EH (cell line): ENCODE measurements at regions not wholly inside any gene's neighbourhood (a gene's known extent, or its start where the extent isn't known, plus 50 kb on each side); places are given as distances from the start of the nearest gene placed in this dataset.

Source experiments
- DNase-seq: peaks from one replicate; pipeline ENCODE4 v3.0.0-alpha.2; 2015; ENCODE audit warnings: low read depth

DNA sequence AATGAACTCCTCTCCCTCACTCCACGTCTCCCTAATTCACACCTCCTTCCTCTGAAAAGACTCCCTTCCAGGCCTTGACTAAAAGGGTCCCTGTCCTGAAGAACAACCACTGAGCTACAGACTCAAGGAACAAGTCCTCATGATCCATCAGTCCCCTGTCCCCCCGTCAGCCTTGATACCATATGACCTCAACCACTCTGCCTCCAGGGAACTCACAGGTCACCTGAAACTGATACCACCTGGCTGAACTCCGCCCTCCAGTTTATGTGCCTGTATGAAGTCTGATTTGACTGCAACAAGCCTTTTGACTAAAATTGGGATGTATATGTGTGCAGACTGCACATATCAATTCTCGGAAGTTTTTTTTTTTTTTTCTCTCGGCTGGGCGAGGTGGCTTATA lies 88.7 kb downstream of the UGCG start:
- no peak for DNase-seq

DNA sequence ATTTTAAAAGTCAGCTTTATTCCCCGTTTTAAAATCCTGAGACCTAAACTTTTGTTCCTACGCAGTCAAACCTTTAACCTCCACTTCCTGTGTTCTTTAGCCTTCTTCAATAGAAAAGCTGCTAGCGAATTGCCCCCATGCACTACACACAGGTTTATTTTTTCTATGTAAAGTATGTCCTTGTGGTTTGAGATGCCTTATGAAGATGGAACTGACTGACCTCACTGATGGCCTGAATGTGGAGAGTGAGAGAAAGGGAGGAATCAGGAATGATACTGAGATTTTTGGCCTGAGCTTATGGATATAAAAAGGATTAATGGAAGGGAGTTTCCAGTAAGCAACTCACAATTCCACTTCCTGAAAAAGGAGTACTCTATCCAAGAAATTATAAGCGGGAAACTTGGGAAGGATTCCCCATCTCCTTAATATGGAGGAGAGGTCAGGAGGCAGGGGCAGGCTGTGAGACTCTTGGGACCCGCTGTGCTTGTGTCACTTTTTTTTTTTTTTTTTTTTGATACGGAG lies 89.5 kb downstream of the UGCG start:
- DNase-seq, result peak; percentile 62
